Adipocyte (in vitro differentiated cells): ENCODE measurements at regions not wholly inside any gene's neighbourhood (a gene's known extent, or its start where the extent isn't known, plus 50 kb on each side); places are given as distances from the start of the nearest gene placed in this dataset.
"Not testable (repeated sequence)": the region's sequence is repeated elsewhere in the genome, so short reads cannot be mapped to it uniquely, and the experiment has no call there.

ENCODE experiments used
- DNase-seq: peaks from one replicate; pipeline ENCODE4 v3.0.0-alpha.2; 2015; ENCODE audit warnings: low read depth
- H3K27me3 ChIP-seq: replicated peaks from 2 replicates; pipeline ENCODE4 v1.7.0; 2013; ENCODE audit warnings: mild to moderate bottlenecking, low read length, moderate library complexity; ENCODE audit not compliant: control insufficient read depth, insufficient read depth
- H3K36me3 ChIP-seq: 2 replicates; pipeline ENCODE4 v1.7.0; 2013; ENCODE audit warnings: low read length, mild to moderate bottlenecking, moderate library complexity; ENCODE audit not compliant: control insufficient read depth, insufficient read depth, severe bottlenecking
- H3K4me1 ChIP-seq: 2 replicates; pipeline ENCODE4 v1.7.0; 2013; ENCODE audit warnings: mild to moderate bottlenecking, low read length, moderate library complexity; ENCODE audit not compliant: control insufficient read depth, insufficient read depth
- H3K4me3 ChIP-seq: 2 replicates; pipeline ENCODE4 v1.7.0; 2013; ENCODE audit warnings: mild to moderate bottlenecking, low read length, moderate library complexity
- H3K9ac ChIP-seq: 2 replicates; pipeline ENCODE4 v1.7.0; 2013; ENCODE audit warnings: mild to moderate bottlenecking, low read length, moderate library complexity
- H3K9me3 ChIP-seq: 2 replicates; pipeline ENCODE4 v1.7.0; 2013; ENCODE audit warnings: mild to moderate bottlenecking, low read length, moderate library complexity; ENCODE audit not compliant: control insufficient read depth

GRCh38 chr9:105993921-105994715, 299.8 kb downstream of the TMEM38B start:
- DNase-seq: no peak
- Histone ChIP-seq H3K9me3 (no peaks in the 10 kb centered on the region), H3K9ac (no peak overlapping the region), H3K4me3 (no peak overlapping the region), H3K36me3 (no peaks in the 10 kb centered on the region), H3K27me3 (no peaks in the 10 kb centered on the region), H3K4me1 (peaks cover 2% of the 10 kb centered on the region)

GRCh38 chr9:105994970-105995369, 300.6 kb downstream of the TMEM38B start:
- Histone ChIP-seq H3K4me3 (no peak overlapping the region), H3K36me3 (no peaks in the 10 kb centered on the region), H3K27me3 (no peaks in the 10 kb centered on the region), H3K4me1 (peaks cover 2% of the 10 kb centered on the region), H3K9ac (no peak overlapping the region), H3K9me3 (no peaks in the 10 kb centered on the region)
- no peak for DNase-seq

- Histone ChIP-seq H3K9ac (no peak overlapping the region), H3K4me3 (no peak overlapping the region)
These were observed 322.9 kb downstream of the TMEM38B start for GRCh38 chr9:106017198-106017740.

GRCh38 chr9:106019039-106019680, 324.8 kb downstream of the TMEM38B start:
- Histone ChIP-seq H3K4me1 (no peaks in the 10 kb centered on the region), H3K9me3 (no peaks in the 10 kb centered on the region), H3K27me3 (peaks cover 3% of the 10 kb centered on the region), H3K36me3 (no peaks in the 10 kb centered on the region), H3K4me3 (no peak overlapping the region), H3K9ac (no peak overlapping the region)
- no peak for DNase-seq

More at GRCh38 chr9:106017198-106017740, 322.9 kb downstream of the TMEM38B start:
- no peaks in the 10 kb centered on the region for H3K4me1 ChIP-seq
- no peak for DNase-seq
- peaks cover 3% of the 10 kb centered on the region for H3K27me3 ChIP-seq
- no peaks in the 10 kb centered on the region for H3K9me3 ChIP-seq
- H3K36me3 ChIP-seq: no peaks in the 10 kb centered on the region

GRCh38 chr9:106019702-106020101, 325.4 kb downstream of the TMEM38B start:
- H3K27me3 ChIP-seq: peaks cover 3% of the 10 kb centered on the region
- H3K4me3 ChIP-seq: no peak overlapping the region
- DNase-seq: no peak
- no peaks in the 10 kb centered on the region for H3K4me1 ChIP-seq
- H3K36me3 ChIP-seq: no peaks in the 10 kb centered on the region
- no peaks in the 10 kb centered on the region for H3K9me3 ChIP-seq
- H3K9ac ChIP-seq: no peak overlapping the region

GRCh38 chr9:106020186-106020585, 325.8 kb downstream of the TMEM38B start:
- H3K36me3 ChIP-seq: no peaks in the 10 kb centered on the region
- no peak overlapping the region for H3K4me3 ChIP-seq
- H3K9me3 ChIP-seq: no peaks in the 10 kb centered on the region
- H3K27me3 ChIP-seq: peaks cover 3% of the 10 kb centered on the region
- H3K4me1 ChIP-seq: no peaks in the 10 kb centered on the region
- DNase-seq: no peak
- no peak overlapping the region for H3K9ac ChIP-seq

GRCh38 chr9:106023455-106023854, 329.1 kb downstream of the TMEM38B start:
- Histone ChIP-seq H3K27me3 (peaks cover 3% of the 10 kb centered on the region), H3K9ac (no peak overlapping the region), H3K9me3 (no peaks in the 10 kb centered on the region), H3K4me1 (no peaks in the 10 kb centered on the region), H3K4me3 (no peak overlapping the region), H3K36me3 (no peaks in the 10 kb centered on the region)
- no peak for DNase-seq

- Histone ChIP-seq H3K27me3 (peaks cover 3% of the 10 kb centered on the region), H3K36me3 (no peaks in the 10 kb centered on the region), H3K9me3 (no peaks in the 10 kb centered on the region), H3K9ac (no peak overlapping the region), H3K4me1 (no peaks in the 10 kb centered on the region), H3K4me3 (no peak overlapping the region)
- no peak for DNase-seq
These were observed 331.1 kb downstream of the TMEM38B start for GRCh38 chr9:106025453-106025852.

- H3K36me3 ChIP-seq, DNase-seq, H3K9ac ChIP-seq, H3K27me3 ChIP-seq, H3K9me3 ChIP-seq, H3K4me1 ChIP-seq, H3K4me3 ChIP-seq: not testable (repeated sequence)
These were observed 335.8 kb downstream of the TMEM38B start for GRCh38 chr9:106030146-106030545.

GRCh38 chr9:106032978-106033377, 338.6 kb downstream of the TMEM38B start:
- no peak for DNase-seq
- Histone ChIP-seq H3K4me3 (no peak overlapping the region), H3K36me3 (no peaks in the 10 kb centered on the region), H3K4me1 (no peaks in the 10 kb centered on the region), H3K27me3 (no peaks in the 10 kb centered on the region), H3K9ac (no peak overlapping the region), H3K9me3 (peaks cover 8% of the 10 kb centered on the region)

GRCh38 chr9:106035806-106036205, 341.5 kb downstream of the TMEM38B start:
- DNase-seq: no peak
- H3K9ac ChIP-seq: no peak overlapping the region
- no peak overlapping the region for H3K4me3 ChIP-seq
- no peaks in the 10 kb centered on the region for H3K4me1 ChIP-seq
- no peaks in the 10 kb centered on the region for H3K27me3 ChIP-seq
- H3K36me3 ChIP-seq: no peaks in the 10 kb centered on the region
- peaks cover 8% of the 10 kb centered on the region for H3K9me3 ChIP-seq
